ENCODE measurements at regions not wholly inside any gene's neighbourhood (a gene's known extent, or its start where the extent isn't known, plus 50 kb on each side); places are given as distances from the start of the nearest gene placed in this dataset.
"Not testable (repeated sequence)": the region's sequence is repeated elsewhere in the genome, so short reads cannot be mapped to it uniquely, and the experiment has no call there.

DNA sequence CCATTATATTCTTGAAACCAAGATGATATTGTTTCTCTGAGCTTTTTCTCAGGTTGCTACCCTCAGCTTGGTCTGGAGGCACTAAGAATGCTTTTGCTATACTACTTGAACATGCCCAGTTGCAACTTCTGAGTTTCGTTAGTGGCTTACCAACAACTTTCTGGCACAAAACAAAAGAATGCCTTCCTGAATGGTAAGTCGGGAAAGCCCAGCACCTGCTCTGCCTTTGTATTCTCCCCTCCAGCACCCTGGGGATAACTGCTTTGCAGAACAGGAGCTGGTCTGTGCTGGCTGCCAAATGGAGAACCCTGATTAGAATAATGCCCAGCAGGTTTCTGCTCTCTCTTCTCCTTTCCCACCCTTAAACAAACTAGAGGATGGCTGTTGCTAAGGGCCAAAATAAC is 149.3 kb downstream of the TGFB2 start:
- DNase-seq (ENCODE audit: low read depth in 4 of 4, low spot score in 3 of 4), result no peak

DNA sequence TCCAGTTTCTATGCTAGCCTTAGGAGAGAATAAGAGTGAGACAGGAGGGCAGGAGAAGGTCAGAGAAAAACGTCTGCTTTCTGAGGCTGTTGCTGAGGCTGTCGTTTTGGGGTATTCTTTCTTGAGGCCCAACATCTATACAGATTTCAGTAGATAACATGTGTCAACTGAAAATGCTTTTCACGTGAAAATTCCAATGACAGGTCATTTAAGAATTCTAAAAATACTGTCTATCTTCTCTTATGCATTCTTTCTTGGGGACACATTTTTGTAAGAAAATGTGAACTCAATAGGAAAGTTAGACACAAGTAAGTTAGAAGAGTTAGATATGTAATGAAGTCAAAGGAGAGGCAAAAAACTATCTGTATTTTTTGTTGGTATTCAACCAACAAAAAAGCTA is 150.8 kb downstream of the TGFB2 start:
- DNase-seq (ENCODE audit: low read depth in 4 of 4, low spot score in 3 of 4), result no peak

DNA sequence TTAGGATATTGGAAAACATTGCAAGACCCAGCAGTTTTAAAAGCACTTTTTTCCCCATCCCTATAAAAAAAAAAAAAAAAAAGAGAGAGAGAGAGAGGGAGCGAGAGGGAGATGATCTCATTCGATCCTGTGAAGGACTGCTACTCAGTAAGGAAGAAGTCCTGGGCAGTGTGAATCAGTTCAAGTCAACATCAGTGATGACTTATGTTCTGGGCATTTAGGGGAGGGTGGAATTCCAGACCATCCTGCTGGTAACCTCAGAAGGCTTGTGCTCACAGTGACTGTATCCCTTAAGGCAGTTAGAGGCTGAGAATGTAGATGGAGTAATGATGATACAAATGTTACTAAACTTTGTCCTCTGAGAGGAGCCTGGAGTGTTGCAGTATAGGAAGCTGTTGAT is 151.4 kb downstream of the TGFB2 start:
- no peak for DNase-seq (ENCODE audit: low read depth in 4 of 4, low spot score in 3 of 4)

DNA sequence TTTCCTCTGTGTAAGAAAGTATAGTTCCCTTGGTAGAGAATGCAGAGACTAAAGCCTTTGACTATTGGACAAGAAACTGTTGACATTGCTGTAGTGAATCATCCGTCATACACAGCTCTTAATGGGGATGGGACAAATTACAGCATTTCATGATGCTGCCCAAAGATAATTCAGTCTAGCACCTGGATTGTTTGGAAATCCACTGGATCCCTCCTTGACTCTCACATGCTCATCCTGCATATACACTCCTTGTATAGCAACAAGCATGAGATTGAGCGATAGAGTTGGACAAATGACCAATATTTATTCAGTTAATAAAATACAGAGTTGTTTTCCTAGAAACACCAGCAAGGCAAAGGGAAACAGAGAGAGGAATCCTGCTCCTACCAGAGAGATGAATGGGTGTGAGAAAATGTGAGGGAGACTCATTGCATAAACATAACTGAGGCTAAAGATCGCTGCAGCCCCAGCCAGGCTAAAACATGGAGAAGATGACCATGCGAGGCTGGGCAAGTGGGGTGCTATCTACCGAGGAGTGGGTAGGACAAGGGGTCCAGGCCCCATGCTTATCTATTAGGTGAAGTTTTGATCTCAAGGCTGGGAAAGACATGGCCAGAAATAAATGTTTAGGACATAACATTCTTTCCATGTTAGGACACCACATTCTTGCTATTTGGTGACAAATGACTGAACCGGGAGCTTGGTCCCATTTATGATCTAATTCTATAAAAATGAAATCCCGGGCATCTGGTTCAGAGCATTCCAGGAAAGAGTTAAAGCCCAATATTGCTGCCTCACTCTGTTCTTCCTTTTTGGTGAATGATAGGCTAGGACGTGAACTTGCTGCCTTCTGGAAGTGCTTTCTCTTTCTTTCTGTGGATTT is 153.2 kb downstream of the TGFB2 start:
- no peak for DNase-seq (ENCODE audit: low read depth in 4 of 4, low spot score in 3 of 4)

DNA sequence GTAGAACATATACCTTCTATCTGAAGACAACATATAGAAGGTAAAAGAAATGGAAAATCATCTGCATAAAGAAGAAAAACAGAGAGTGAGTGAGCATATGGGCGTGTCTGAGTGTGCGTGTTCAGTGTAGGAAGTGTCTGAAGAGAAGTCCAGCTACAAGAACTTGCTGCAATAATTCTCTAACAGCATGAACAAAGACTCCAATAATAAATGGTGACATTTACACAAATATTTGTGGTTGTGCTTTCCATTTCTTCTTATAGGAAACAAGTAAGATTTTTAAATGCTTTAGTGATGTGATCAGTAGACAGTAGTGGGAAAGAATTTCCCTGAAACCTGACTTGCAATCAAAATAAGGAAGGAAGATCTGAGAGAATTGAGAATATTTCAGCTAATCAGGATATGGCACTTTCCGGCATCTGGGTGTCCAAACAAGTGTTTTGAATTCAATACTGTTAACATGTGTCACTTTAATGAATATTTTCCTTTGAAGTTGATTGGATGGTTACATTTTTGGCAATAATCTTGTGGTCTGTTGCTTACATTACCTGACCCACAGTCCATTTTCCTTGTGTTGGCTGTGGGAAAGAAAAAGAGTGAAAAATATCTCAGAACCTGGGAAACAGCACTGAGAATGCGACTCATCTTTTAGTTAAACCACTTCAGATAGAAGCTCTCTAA is 154.0 kb downstream of the TGFB2 start:
- no peak for DNase-seq (ENCODE audit: low read depth in 4 of 4, low spot score in 3 of 4)

DNA sequence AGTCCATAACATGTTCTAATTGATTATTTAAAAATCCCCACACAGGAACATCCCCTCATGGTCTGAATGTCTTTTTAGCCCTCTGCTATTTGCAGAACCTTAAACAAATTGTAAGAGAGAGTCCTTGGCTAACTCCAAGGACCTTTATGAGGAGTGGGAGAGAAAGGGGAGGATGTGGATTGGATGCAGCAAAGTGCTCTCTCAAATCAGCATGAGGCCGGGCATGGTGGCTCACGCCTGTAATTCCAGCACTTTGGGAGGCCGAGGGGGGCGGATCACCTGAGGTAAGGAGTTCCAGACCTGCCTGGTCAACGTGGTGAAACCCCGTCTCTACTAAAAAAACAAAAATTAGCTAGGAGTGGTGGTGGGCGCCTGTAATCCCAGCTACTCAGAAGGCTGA is 154.8 kb downstream of the TGFB2 start:
- DNase-seq (ENCODE audit: low read depth in 4 of 4, low spot score in 3 of 4), result no peak

DNA sequence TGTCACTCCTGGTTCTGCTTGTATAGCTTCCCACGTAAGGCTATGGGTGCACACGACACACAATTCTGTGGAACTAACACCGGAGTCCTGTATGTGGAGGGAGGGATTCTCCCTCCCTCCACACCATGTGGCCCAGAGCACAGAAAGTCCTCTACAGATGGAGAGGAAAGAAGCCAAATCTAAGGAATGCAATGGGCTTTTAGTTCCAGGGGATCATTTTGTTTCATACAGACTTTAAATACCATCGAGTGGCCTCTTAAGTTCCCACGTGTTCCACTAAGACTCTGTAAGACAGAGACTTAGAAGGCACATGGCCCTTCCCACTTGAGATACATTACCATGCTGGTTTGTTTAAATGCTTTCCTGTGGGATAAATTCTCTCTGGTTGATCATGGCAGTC is 156.0 kb downstream of the TGFB2 start:
- DNase-seq (ENCODE audit: low read depth in 4 of 4, low spot score in 3 of 4), result no peak

DNA sequence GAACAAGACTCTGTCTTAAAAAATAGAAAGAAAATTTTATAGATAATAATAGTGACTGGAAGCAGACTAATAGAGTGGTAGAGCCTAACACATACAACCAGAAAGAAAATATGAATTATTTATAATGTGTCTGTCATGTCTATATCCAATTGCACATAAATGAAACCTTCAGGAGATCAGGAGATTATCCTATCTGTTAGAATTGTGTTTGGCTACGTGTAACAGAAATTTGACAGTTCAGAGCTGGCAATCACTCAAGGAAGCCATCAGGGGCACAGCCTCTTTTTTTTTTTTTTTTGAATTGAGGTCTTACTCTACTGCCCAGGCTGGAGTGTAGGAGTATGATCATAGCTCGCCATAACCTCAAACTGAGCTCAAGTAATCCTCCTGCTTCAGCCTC is 157.2 kb downstream of the TGFB2 start:
- no peak for DNase-seq (ENCODE audit: low read depth in 4 of 4, low spot score in 3 of 4)

DNA sequence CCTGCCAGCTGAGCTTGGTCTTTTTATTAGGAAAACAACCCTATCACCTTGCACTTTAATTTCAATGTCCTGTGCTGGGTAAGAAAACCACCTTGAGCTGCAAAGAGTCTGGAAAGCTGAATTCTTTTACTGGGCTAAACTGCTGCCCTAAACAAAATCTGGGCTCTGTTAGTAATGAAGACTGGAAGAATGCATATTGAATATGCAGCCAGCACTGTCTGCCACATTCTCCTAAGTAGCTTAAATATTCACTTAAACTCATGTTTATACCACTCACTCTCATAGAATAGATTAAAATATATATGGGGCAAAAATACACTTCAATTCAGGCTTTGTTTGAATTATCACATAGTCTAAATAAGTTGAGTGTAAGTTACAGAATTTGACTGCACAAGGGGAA is 158.0 kb downstream of the TGFB2 start:
- no peak for DNase-seq (ENCODE audit: low read depth in 4 of 4, low spot score in 3 of 4)

DNA sequence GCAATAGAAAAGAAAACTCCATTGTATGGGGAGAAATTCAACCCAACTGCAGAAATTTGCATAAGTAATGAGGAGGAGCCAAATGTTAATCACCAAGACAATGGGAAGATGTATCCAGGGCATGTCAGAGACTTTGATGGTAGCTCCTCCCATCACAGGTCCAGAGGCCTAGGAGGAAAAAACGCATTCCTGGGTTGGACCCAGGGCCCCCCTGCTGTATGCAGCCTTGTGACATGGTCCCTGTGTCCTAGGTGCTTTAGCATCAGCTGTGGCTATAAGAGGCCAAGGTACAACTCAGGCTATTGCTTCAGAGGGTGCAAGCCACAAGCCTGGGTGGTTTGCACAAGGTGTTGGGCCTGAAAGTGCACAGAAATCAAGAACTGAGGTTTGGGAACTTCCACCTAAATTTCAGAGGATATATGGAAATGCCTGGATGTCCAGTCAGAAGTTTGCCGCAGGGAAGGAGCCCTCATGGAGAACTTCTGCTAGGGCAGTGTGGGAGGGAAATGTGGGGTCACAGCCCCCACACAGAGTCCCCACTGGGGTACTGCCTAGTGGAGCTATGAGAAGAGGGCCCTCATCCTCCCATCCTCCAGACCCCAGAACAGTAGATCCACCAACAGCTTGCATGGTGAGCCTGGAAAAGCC is 162.3 kb downstream of the TGFB2 start:
- DNase-seq (ENCODE audit: low read depth in 4 of 4, low spot score in 3 of 4), result no peak

DNA sequence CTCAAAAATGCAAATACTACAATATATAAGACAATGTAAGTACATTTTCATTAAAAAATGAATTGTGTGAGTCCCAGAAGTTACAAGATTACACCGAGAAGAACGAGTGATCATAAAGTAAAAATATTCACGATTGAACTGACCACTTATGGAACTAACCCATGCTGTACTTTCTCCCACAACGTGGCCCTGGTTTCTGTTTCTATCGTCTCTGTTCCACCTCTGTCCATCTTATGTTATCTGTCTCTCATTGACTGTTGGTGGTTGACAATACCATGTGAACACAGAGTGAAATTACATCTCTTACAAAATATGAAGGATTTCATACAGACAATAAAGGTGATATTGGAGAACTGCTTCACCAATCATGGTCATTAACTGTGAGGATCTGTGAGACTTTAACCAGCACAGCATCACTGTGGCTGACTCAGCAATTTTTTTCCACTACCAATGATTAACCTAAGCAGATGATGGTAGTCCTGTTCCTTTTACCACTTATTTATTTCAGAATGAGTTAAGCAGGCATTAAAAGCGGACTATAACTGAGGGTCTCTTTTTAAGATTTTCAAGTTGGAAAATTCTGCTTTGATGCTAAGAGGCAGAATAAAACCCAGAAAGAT is 165.1 kb downstream of the TGFB2 start:
- no peak for DNase-seq (ENCODE audit: low read depth in 4 of 4, low spot score in 3 of 4)

DNA sequence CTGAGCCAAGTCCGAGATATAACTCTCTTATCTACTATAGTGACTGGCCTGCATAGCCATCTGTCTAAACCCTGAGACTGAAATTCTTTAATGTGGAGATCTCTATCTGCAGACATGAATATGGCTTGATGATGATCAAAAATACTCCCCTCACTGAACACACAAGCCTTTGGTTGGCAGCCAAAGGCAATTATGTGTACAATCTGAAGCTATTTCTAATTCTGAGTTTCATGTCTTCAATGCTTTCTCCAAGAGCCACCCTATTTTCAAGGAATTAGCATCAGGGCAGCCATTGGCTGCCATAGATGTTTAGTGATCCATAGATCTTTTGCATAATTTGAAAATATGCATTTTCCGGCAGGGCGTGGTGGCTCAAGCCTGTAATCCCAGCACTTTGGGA is 168.2 kb downstream of the TGFB2 start:
- no peak for DNase-seq (ENCODE audit: low read depth in 4 of 4, low spot score in 3 of 4)

DNA sequence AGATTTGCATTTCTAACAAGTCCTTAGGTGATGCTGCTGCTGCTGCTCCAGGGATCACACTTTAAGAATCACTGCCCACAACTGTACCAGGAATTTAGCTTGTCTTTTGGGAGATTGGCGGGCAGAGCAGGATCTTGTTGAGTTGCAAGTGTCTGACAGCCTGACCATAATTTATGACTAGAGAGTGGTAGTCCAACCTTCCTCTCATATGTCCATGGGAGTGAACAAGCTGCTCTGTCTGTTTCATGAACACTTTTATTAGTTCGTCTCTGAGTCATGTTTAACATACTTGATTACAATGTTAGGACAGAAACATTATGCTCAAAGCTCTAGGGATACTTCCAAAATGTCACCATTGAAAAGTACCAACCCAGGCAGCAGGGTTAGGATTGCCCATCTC is 169.6 kb downstream of the TGFB2 start:
- no peak for DNase-seq (ENCODE audit: low read depth in 4 of 4, low spot score in 3 of 4)

DNA sequence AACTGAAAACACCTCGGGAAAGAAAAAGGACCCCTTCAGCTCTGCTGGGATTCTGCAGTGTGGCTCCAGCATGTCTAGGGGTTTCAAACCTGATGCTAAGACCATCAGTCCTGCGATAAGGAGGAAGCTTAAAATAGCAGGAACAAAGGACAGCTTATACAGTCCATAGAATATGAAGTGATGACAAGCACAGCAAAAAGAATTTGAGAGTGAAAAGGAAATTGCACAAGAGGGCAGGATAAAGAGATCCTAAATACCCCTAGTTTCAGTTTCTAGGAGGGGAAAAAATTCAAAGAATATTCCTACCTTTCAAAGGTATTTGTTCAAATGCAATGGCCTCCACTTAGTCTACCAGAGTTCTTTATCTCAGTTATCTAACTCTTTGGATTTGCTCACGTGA is 171.4 kb downstream of the TGFB2 start:
- DNase-seq (ENCODE audit: low read depth in 4 of 4, low spot score in 3 of 4), result no peak

DNA sequence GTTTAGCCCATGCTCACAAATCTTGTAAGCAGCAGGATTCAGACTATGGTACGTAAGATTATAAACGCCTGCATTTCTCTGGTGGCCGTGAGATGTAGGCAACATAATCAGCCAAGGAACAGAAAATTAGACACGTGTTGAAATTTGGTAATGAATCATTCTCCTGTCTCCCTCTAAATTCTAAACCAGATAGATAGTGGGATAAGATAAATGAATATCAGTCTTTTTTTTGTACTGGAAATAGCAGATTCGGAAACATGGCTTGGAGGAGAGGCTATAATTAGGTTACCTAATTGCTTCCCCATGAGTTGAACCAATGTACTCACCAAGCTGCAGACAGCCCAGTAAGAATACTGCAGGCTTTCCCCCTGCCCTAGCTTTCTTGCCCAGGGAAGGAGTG is 172.3 kb downstream of the TGFB2 start:
- no peak for DNase-seq (ENCODE audit: low read depth in 4 of 4, low spot score in 3 of 4)

DNA sequence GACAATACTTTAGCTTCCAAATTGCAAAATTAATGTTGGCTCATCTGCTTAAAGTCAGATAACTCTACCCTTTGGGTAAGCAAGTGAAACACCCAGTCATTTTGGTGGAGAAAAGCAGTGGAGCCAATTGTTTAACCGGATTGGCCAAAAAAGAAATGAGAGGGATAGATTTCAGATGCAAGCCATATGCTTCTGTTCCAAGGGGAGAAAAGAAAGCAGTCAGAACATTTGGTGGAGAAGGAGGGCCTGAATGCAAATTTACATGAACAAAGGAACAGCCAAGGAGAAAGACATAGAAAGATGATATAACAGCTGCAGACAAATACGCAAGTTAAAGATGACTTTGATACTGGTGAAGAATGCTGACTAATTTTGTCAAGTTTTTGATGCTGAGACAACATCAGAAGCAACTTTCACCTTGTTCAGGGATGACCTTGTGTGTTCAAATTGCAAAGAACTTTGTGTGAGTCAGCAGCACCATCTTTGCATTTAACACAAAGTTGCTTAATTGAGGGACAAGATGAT is 173.1 kb downstream of the TGFB2 start:
- no peak for DNase-seq (ENCODE audit: low read depth in 4 of 4, low spot score in 3 of 4)

DNA sequence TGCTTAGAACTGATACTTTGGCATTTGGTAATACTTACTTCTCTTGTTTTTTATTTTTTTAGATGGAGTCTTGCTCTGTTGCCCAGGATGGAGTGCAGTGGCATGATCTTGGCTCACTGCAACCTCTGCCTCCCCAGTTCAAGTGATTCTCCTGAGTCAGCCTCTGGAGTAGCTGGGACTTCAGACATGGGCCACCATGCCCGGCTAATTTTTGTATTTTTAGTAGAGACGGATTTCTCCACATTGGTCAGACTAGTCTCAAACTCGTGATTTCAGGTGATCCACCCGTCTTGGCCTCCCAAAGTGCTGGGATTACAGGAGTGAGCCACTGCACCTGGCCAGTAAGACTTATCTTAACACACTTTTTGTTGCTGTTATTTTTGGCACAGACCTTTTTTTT is 175.5 kb downstream of the TGFB2 start:
- not testable (repeated sequence) for DNase-seq (ENCODE audit: low read depth in 4 of 4, low spot score in 3 of 4)

DNA sequence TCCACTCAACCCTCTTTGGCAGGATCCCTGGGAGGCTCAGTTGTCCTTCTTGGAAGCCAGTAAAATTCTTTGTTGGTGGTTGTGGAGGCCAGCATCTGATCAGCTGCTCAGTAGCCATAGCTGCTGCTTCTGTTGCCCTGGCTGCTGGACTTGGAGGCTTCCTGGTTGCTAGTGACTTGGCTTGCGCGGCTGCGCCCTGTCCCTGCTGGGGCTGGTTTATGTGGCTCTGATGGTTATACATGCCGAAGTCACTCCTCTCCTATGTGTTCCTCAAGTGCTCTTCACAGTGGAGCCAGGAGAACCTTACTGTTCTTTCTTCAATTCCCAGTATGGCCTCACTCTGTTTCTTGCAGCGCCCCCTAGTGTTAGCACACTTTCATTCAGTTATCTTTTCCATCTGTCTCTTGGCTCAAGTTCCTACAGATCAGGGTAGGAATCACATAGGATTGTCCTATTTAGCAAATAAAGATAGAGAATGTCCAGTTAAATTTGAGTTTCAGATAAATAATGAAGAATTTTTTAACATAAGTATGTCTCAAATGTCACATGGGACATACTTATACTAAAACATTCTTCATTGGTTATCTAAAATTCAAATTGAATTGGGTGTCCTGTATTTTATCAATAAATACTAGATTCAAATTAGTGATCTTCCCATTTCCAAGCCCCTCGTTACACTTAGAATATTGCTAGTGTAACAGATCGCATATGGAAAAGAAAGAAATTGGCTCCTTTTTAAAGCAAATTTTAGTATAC is 176.5 kb downstream of the TGFB2 start:
- no peak for DNase-seq (ENCODE audit: low read depth in 4 of 4, low spot score in 3 of 4)

DNA sequence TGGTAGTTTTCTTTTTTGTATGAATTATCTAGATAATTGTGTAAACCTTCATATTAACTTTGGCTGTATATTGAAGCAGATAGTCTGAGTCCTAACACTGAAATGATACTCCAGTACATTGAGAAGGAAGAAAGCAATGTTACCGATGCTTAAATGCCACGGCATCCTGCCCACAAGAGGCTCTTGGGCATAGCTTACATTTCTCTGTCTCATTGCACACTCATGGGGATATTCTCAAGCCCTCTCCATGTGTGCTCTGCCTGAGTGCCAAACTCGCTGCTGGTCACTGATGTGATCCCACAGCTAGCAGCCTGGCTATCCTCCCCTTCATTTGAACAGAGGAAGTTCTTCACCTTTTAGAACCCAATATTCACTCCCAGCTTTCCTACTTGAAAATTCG is 179.4 kb downstream of the TGFB2 start:
- no peak for DNase-seq (ENCODE audit: low read depth in 4 of 4, low spot score in 3 of 4)

DNA sequence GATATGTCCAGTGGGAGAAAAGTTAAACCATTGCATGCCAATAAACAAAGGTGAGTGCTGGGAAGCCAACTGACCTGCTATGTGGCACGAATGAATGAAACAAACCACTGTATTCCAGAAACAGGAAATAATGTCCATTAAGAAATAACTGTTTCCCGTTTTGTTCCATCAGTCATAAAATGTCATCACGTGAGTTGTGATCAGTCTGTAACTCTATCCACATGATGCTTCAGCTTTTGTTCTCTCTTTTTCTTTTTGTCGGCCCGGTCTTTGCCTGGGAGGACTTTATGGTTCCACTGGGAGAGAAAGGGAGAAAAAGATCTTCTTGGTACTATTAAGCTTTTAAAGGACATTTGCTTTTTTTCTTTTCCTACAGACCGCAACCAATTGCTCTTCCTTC is 179.9 kb downstream of the TGFB2 start:
- DNase-seq (ENCODE audit: low read depth in 4 of 4, low spot score in 3 of 4), result no peak
